ENCODE measurements at regions not wholly inside any gene's neighbourhood (a gene's known extent, or its start where the extent isn't known, plus 50 kb on each side); places are given as distances from the start of the nearest gene placed in this dataset.

GRCh38 chr10:113282564-113282963 lies 270.3 kb upstream of the HABP2 start:
- no peaks in the 10 kb centered on the region for H3K4me1 ChIP-seq (ENCODE audit: control insufficient read depth, insufficient read depth, low read length)
- H3K9ac ChIP-seq (ENCODE audit: low read length), result no peak overlapping the region
- no peak overlapping the region for H3K27ac ChIP-seq (ENCODE audit: low read depth, low read length)
- no peaks in the 10 kb centered on the region for H3K36me3 ChIP-seq (ENCODE audit: control insufficient read depth, insufficient read depth, low read length)
- no peaks in the 10 kb centered on the region for H3K27me3 ChIP-seq (ENCODE audit: control insufficient read depth, insufficient read depth, low read length)
- H3K4me3 ChIP-seq (ENCODE audit: low read length), result no peak overlapping the region

GRCh38 chr10:113283189-113283588 lies 269.7 kb upstream of the HABP2 start:
- Histone ChIP-seq H3K9ac (ENCODE audit: low read length) (no peak overlapping the region), H3K36me3 (ENCODE audit: control insufficient read depth, insufficient read depth, low read length) (no peaks in the 10 kb centered on the region), H3K4me3 (ENCODE audit: low read length) (no peak overlapping the region), H3K27me3 (ENCODE audit: control insufficient read depth, insufficient read depth, low read length) (no peaks in the 10 kb centered on the region), H3K4me1 (ENCODE audit: control insufficient read depth, insufficient read depth, low read length) (no peaks in the 10 kb centered on the region), H3K27ac (ENCODE audit: low read depth, low read length) (no peak overlapping the region)

- H3K27ac ChIP-seq (ENCODE audit: low read depth, low read length), result no peak overlapping the region
- no peak overlapping the region for H3K4me3 ChIP-seq (ENCODE audit: low read length)
- no peak overlapping the region for H3K9ac ChIP-seq (ENCODE audit: low read length)
- H3K27me3 ChIP-seq (ENCODE audit: control insufficient read depth, insufficient read depth, low read length), result no peaks in the 10 kb centered on the region
- no peaks in the 10 kb centered on the region for H3K4me1 ChIP-seq (ENCODE audit: control insufficient read depth, insufficient read depth, low read length)
- no peaks in the 10 kb centered on the region for H3K36me3 ChIP-seq (ENCODE audit: control insufficient read depth, insufficient read depth, low read length)
Measured at GRCh38 chr10:113284635-113285034, 268.2 kb upstream of the HABP2 start.

GRCh38 chr10:113285305-113285704 lies 267.5 kb upstream of the HABP2 start:
- Histone ChIP-seq H3K27me3 (ENCODE audit: control insufficient read depth, insufficient read depth, low read length) (no peaks in the 10 kb centered on the region), H3K4me1 (ENCODE audit: control insufficient read depth, insufficient read depth, low read length) (no peaks in the 10 kb centered on the region), H3K36me3 (ENCODE audit: control insufficient read depth, insufficient read depth, low read length) (no peaks in the 10 kb centered on the region), H3K4me3 (ENCODE audit: low read length) (no peak overlapping the region), H3K9ac (ENCODE audit: low read length) (no peak overlapping the region), H3K27ac (ENCODE audit: low read depth, low read length) (no peak overlapping the region)

- H3K27me3 ChIP-seq (ENCODE audit: control insufficient read depth, insufficient read depth, low read length), result no peaks in the 10 kb centered on the region
- H3K4me3 ChIP-seq (ENCODE audit: low read length), result no peak overlapping the region
- no peaks in the 10 kb centered on the region for H3K4me1 ChIP-seq (ENCODE audit: control insufficient read depth, insufficient read depth, low read length)
- no peak overlapping the region for H3K27ac ChIP-seq (ENCODE audit: low read depth, low read length)
- H3K9ac ChIP-seq (ENCODE audit: low read length), result no peak overlapping the region
- H3K36me3 ChIP-seq (ENCODE audit: control insufficient read depth, insufficient read depth, low read length), result no peaks in the 10 kb centered on the region
Measured at GRCh38 chr10:113287592-113287991, 265.3 kb upstream of the HABP2 start.

DNA sequence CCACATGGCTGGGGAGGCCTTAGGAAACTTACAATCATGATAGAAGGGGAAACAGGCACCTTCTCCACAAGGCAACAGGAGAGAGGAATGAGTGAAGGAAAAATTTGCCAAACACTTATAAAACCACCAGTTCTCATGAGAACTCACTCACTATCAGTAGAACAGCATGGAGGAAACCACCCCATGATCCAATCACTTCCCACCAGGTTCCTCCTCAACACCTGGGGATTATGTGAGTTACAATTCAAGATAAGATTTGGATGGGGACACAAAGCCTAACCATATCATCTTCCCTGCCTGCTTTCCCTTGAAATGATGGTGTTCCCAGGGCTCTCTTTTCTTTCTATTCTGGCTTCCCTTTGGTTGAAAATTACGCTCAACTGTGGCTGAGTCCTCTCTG lies 262.7 kb upstream of the HABP2 start:
- no peak overlapping the region for H3K9ac ChIP-seq (ENCODE audit: low read length)
- H3K27ac ChIP-seq (ENCODE audit: low read depth, low read length), result no peak overlapping the region
- no peak overlapping the region for H3K4me3 ChIP-seq (ENCODE audit: low read length)
- H3K4me1 ChIP-seq (ENCODE audit: control insufficient read depth, insufficient read depth, low read length), result no peaks in the 10 kb centered on the region
- no peaks in the 10 kb centered on the region for H3K36me3 ChIP-seq (ENCODE audit: control insufficient read depth, insufficient read depth, low read length)
- H3K27me3 ChIP-seq (ENCODE audit: control insufficient read depth, insufficient read depth, low read length), result no peaks in the 10 kb centered on the region

- no peaks in the 10 kb centered on the region for H3K36me3 ChIP-seq (ENCODE audit: control insufficient read depth, insufficient read depth, low read length)
- no peaks in the 10 kb centered on the region for H3K4me1 ChIP-seq (ENCODE audit: control insufficient read depth, insufficient read depth, low read length)
- no peak overlapping the region for H3K9ac ChIP-seq (ENCODE audit: low read length)
- no peak overlapping the region for H3K4me3 ChIP-seq (ENCODE audit: low read length)
- no peaks in the 10 kb centered on the region for H3K27me3 ChIP-seq (ENCODE audit: control insufficient read depth, insufficient read depth, low read length)
- no peak overlapping the region for H3K27ac ChIP-seq (ENCODE audit: low read depth, low read length)
Measured at GRCh38 chr10:113291413-113291812, 261.4 kb upstream of the HABP2 start.

GRCh38 chr10:113292086-113292485 lies 260.8 kb upstream of the HABP2 start:
- Histone ChIP-seq H3K36me3 (ENCODE audit: control insufficient read depth, insufficient read depth, low read length) (no peaks in the 10 kb centered on the region), H3K4me3 (ENCODE audit: low read length) (no peak overlapping the region), H3K4me1 (ENCODE audit: control insufficient read depth, insufficient read depth, low read length) (no peaks in the 10 kb centered on the region), H3K9ac (ENCODE audit: low read length) (no peak overlapping the region), H3K27me3 (ENCODE audit: control insufficient read depth, insufficient read depth, low read length) (no peaks in the 10 kb centered on the region), H3K27ac (ENCODE audit: low read depth, low read length) (no peak overlapping the region)

DNA sequence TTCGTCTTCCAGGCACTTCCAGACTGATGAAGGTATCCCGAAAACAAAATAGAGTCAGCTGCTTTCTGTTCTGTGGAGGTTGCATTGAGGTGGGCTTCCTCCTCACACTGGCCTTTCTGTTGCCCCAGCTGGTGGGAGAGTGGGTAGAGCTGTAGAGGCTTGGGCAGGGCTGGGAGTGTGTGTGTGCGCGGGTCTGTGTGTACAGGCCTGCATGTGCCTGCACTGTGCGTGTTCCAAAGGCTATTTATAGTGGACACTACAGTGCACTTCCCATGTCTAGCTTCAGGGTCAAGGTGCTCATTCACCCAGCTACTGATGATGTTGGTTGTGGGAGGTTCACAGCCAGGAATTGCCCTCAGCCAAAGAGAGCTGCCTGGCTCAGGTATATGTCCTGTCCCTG lies 260.1 kb upstream of the HABP2 start:
- no peaks in the 10 kb centered on the region for H3K4me1 ChIP-seq (ENCODE audit: control insufficient read depth, insufficient read depth, low read length)
- no peaks in the 10 kb centered on the region for H3K36me3 ChIP-seq (ENCODE audit: control insufficient read depth, insufficient read depth, low read length)
- no peak overlapping the region for H3K4me3 ChIP-seq (ENCODE audit: low read length)
- no peak overlapping the region for H3K9ac ChIP-seq (ENCODE audit: low read length)
- H3K27me3 ChIP-seq (ENCODE audit: control insufficient read depth, insufficient read depth, low read length), result no peaks in the 10 kb centered on the region
- no peak overlapping the region for H3K27ac ChIP-seq (ENCODE audit: low read depth, low read length)

DNA sequence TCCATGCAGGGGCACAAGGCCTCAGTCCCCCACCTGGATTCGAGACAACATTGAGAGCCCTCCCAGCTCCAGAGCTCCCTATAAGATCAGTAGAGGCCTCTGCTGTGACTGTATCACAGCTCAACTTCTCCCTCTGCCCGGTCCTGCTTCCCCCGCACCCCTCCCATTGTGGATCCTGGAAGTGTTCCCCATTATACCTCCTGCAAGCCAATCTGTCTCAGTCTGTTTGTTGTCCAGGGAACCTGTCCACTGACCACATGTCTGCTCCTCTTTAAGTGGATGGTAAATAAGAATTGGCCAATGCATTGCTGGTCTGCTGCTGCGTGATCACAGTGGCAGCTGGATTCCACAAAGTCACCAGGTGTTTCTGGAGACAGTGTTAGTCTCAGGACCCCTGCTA lies 259.7 kb upstream of the HABP2 start:
- Histone ChIP-seq H3K27me3 (ENCODE audit: control insufficient read depth, insufficient read depth, low read length) (no peaks in the 10 kb centered on the region), H3K4me3 (ENCODE audit: low read length) (no peak overlapping the region), H3K9ac (ENCODE audit: low read length) (no peak overlapping the region), H3K36me3 (ENCODE audit: control insufficient read depth, insufficient read depth, low read length) (no peaks in the 10 kb centered on the region), H3K27ac (ENCODE audit: low read depth, low read length) (no peak overlapping the region), H3K4me1 (ENCODE audit: control insufficient read depth, insufficient read depth, low read length) (no peaks in the 10 kb centered on the region)

DNA sequence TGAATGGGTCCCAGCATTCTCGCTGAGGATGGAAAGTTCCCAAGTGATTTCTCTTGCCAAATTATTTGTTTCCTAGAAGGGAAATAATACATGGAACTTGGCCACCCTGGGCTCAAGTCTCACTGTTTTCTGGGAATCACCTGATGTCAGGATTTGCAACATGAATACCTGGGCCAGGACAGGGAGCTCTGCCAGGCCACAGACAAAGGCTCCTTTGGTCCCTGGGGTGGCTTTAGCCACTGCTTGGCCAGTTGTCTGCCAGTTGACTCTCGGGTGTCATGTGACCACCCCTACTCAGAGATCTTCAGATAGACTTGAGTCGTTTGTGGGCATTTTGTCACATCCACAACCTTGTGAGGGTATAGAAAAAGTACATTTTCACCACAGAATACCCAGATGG lies 258.0 kb upstream of the HABP2 start:
- no peaks in the 10 kb centered on the region for H3K27me3 ChIP-seq (ENCODE audit: control insufficient read depth, insufficient read depth, low read length)
- no peaks in the 10 kb centered on the region for H3K36me3 ChIP-seq (ENCODE audit: control insufficient read depth, insufficient read depth, low read length)
- H3K9ac ChIP-seq (ENCODE audit: low read length), result no peak overlapping the region
- no peaks in the 10 kb centered on the region for H3K4me1 ChIP-seq (ENCODE audit: control insufficient read depth, insufficient read depth, low read length)
- no peak overlapping the region for H3K4me3 ChIP-seq (ENCODE audit: low read length)
- H3K27ac ChIP-seq (ENCODE audit: low read depth, low read length), result no peak overlapping the region

DNA sequence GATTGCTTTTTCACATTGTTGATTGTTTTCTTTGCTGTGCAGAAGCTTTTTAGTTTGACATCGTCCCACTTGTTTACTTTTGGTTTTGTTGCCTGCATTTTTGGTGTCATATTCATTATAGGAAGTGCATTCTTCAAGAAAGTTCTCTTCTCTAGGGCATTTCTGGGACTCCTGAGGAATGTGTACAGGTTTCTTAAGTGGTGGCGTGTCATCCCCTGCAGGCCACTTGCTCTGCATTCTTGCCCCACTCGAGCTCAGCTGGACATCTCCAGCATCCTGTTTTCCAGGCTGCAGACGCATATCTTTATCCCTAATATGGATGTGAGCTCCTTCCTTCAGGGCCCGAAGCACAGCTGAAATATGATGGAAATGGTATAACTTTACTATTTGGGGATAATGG lies 255.6 kb upstream of the HABP2 start:
- Histone ChIP-seq H3K27ac (ENCODE audit: low read depth, low read length) (no peak overlapping the region), H3K9ac (ENCODE audit: low read length) (no peak overlapping the region), H3K4me3 (ENCODE audit: low read length) (no peak overlapping the region), H3K27me3 (ENCODE audit: control insufficient read depth, insufficient read depth, low read length) (no peaks in the 10 kb centered on the region), H3K4me1 (ENCODE audit: control insufficient read depth, insufficient read depth, low read length) (no peaks in the 10 kb centered on the region), H3K36me3 (ENCODE audit: control insufficient read depth, insufficient read depth, low read length) (no peaks in the 10 kb centered on the region)

- Histone ChIP-seq H3K27ac (ENCODE audit: low read depth, low read length) (no peak overlapping the region), H3K27me3 (ENCODE audit: control insufficient read depth, insufficient read depth, low read length) (no peaks in the 10 kb centered on the region), H3K4me3 (ENCODE audit: low read length) (no peak overlapping the region), H3K4me1 (ENCODE audit: control insufficient read depth, insufficient read depth, low read length) (no peaks in the 10 kb centered on the region), H3K9ac (ENCODE audit: low read length) (no peak overlapping the region), H3K36me3 (ENCODE audit: control insufficient read depth, insufficient read depth, low read length) (no peaks in the 10 kb centered on the region)
Measured at GRCh38 chr10:113298616-113299015, 254.2 kb upstream of the HABP2 start.

DNA sequence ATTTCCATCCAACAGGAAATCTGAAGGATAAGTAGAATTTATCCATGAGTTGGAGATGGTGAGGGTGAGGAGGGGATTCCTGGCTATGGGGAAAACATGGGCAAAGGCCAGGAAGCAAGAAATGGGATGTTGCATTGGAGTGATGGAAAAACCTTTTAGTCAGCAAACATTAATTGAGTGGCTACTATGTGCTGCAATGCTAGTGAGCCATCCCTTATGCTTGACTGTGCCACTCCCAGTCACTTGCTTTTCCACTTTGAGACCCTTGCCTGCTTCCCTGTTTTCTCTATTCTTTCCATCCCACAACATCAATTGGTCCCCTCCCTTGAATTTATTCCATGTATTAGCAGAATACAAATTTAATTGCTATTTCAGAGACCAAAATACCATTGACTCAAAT lies 252.7 kb upstream of the HABP2 start:
- Histone ChIP-seq H3K9ac (ENCODE audit: low read length) (no peak overlapping the region), H3K4me1 (ENCODE audit: control insufficient read depth, insufficient read depth, low read length) (no peaks in the 10 kb centered on the region), H3K27ac (ENCODE audit: low read depth, low read length) (no peak overlapping the region), H3K36me3 (ENCODE audit: control insufficient read depth, insufficient read depth, low read length) (no peaks in the 10 kb centered on the region), H3K4me3 (ENCODE audit: low read length) (no peak overlapping the region), H3K27me3 (ENCODE audit: control insufficient read depth, insufficient read depth, low read length) (no peaks in the 10 kb centered on the region)

Measured in rectal smooth muscle tissue (tissue), 1 donor.